ENCODE measurements at regions not wholly inside any gene's neighbourhood (a gene's known extent, or its start where the extent isn't known, plus 50 kb on each side); places are given as distances from the start of the nearest gene placed in this dataset.

DNA sequence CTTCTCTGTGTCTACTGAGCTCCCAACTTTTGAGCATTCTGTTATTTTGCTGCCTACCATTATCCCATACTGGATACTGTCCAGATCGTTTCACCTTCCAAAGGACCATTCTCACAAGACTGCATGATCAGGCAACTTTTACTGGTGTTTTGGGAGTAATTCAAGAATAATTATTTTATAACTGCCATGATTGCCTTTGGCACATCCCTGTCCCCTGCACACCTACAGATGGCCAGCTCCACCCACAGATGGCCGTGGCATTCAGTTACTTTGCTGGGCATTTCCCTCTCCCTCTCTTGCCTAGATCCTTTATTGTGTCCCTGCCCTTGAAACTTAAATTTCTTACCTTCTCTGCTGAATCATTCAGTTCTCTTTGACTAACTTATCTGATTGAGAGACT, 263.9 kb downstream of the DIPK2A start:
- DNase-seq = no peak

DNA sequence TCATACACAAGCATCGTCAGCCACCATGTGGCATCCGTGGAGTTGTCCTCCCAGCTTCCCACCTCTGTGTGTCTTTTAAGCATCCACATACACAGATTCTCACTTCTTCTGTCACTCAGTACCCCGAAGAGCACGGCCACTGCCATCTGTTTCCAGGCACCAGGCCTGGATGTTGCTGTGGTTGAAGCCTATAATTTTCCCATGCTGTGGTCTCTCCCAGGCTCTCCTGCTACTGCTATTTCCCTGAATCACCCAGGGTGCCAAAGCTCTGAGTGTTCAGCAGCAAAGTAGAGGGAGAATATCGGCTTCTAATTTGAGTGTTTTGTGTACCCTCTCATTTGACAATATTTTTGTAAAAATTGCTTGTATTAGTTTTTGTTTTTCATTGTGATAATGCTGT, 265.7 kb downstream of the DIPK2A start:
- DNase-seq = no peak

DNA sequence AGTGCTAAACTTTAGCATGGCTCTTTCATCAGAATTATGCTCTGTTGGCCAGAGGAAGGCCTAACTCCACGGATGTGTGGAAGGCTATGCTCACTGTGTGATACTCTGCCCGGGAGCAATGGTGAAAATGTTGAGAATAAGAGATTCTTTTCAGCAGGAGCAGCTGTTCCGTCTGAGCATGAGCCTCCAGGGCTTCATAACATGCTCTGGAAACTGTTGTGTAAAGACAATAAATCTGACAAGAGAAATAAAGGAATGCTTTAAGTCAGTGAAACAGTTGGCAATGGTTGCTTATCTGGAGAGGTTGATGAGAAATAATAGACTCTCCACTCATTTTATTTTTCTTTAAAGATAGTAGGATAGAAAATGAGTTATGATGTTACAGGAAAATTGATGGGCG, 269.8 kb downstream of the DIPK2A start:
- no peak for DNase-seq

DNA sequence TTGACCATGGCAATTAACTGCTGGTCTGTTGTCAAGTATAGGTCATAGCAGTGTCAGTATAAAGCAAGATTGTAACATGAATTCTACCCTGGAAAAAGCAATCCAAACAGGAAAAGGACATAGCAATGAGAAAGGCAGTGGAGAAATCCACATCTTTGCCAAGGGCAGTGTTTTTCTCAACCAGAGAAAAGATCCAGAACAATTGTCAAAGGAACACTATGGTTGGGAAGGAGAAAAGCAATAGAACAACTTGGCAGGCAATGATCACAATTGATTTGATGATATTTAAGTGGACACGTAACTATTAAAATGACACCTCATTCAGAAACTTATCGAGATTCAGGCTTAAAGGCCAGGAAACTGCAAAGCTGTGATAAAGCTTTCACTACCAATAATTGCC, 271.1 kb downstream of the DIPK2A start:
- no peak for DNase-seq

DNA sequence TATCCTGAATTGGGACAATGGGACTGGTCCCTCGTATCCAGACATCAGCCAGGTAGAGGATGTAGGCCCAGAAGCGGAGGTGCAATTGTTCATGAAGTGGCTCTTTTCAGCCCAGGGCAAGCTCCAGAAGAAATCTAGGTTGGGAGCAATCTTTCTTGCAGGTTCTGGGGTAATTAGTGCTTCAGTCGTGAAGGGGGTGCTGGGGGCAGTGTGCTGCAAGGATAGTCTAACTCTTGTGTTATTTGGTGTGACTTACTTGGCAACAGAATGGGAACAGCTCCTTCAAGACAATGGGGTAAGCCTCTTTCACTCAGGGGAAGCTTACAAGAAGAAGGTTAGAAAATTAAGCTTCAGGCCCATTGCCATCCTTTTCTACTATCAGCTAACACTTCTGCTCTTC, 273.0 kb downstream of the DIPK2A start:
- DNase-seq = no peak

DNA sequence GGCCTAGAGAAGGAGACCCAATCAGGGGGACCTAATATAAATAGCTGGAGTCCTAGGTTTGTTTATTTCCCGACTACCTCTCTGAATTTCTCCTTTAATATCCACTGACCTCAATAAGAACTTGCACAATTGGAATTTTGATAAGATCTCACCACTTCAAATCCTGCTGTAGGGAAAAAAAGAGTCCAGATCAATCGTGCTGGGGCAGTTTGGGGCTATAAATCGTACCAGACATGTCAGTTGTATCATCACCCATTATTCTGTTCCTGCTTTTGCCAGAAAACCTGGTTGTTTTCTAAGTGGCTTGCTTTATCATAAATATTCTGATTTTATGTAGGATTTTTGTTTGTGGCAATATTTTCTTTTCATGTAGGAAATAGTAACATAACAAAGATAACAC, 281.3 kb downstream of the DIPK2A start:
- no peak for DNase-seq

DNA sequence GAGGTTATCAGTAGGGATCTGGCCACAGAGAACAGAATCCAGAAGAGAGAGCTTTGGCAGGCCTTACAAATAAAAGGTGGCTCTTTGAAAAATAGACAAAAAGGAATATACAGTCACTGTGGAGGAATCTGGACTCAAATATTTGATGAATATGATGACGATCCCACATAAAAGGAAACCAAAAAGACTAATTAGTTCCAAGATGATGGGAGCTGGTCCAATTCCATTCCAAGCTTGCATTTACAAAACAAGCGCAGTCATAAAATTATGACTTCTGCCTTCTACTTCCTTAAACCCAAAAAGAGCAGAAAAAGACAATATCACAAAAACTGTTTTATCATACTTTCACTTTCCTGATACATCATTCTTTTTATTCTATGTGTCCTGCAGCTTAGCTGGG, 285.8 kb downstream of the DIPK2A start:
- no peak for DNase-seq

DNA sequence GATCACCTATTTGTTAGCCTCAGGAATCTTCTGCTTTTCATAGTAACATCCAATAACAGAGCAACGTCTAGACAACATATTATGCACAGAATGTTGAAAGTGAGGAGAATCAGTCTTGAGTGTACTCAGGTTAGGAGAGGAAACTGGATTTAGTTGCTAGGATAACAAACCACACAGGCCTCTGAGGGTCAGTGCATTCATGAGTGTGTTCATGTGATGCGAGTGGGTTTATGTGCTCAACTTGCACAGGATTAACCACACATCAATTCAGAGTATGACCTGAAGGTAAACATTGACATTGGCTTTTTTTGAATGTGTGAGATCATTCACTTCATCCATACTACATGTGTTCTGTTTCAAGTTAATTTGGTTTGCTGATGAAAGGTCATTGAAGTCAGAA, 287.6 kb downstream of the DIPK2A start:
- no peak for DNase-seq

GRCh38 chr3:144263706-144264105, 292.1 kb downstream of the DIPK2A start:
- no peak for DNase-seq

- no peak for DNase-seq
These were observed 292.7 kb downstream of the DIPK2A start for GRCh38 chr3:144264350-144264749.

DNA sequence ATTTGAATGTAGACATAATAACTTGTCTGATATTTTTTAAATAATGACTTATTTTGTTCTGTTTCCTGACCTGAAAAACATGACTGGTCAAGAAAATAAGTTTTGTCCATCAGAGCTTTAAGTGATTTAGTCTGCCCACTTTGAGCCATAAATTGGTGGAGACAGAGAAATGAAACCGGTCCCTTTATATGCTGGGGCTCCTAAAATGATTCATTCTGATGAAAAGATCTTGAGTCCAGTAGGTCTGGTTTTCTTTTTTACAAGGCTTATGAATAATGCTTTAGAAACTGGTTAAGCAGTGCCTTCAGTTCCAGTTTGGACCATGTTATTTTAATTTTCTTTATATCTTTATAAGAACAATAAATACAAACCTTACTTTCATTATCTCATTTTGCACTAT, 293.2 kb downstream of the DIPK2A start:
- no peak for DNase-seq

DNA sequence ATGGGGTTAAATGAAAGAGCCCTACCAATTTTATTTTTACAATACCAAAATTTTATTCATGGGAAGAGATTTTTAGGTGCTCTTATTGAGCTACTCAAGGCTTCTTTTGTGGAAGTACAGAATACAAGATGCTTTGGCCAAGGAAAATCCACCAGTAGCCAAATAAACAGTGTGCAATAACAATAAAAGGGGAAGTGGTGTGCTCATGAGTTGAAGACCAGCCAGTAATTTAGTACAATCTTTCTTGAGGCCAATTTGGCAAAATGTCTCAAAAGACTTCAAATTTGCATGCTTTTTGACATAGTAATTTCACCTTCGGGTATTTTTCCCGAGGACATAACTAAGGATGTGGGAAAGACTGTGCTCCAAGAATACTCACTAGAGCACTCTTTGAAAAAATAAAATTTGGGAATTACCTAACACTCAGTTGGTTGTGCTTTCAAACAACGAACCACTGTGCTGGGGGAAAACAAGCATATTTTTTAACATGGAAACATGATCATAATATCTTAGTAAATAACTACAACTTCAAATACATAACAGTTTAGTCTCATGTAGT, 294.0 kb downstream of the DIPK2A start:
- no peak for DNase-seq

GRCh38 chr3:144270100-144270499, 298.5 kb downstream of the DIPK2A start:
- no peak for DNase-seq

- no peak for DNase-seq
These were observed 301.1 kb downstream of the DIPK2A start for GRCh38 chr3:144272680-144273079.

GRCh38 chr3:144273601-144274000, 302.0 kb downstream of the DIPK2A start:
- no peak for DNase-seq

DNA sequence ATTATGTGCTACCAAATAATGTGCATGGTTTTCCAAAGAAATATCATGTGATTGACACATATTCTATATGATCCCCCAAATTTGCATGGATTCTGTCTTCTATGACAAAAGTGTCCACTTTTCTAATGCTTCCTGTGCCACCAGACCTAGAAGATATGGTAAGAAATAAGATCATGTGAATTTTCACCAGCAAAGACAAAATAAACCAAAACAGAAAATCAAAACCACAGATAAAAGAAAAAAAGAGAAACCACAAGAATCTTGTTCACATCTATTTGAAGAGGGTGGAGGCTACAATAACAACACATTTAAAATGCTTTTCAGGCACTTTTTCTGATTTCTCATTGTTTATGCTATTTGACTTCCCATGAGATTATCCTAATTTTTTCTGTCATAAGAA, 303.4 kb downstream of the DIPK2A start:
- no peak for DNase-seq

DNA sequence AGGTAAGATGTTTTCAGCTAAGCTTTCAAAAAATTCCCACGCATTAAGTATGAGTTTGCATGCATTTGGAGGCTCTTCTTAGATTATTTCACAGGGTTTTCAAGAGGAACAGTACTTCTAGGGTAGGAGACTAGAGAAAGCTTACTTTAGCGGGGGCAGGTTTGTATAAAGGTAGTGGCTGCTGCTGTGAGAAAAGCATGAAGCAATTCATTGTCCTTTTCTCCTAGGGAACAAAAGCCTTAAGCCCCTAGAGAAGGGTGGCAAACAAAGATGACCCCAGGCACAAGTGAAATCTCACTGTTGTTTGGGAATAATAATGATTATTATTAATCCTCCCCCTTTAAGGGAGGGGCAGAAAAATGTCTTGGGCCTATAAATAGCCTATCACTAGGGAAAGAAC, 310.7 kb downstream of the DIPK2A start:
- no peak for DNase-seq

GRCh38 chr3:144286235-144286910, 314.8 kb downstream of the DIPK2A start:
- no peak for DNase-seq

DNA sequence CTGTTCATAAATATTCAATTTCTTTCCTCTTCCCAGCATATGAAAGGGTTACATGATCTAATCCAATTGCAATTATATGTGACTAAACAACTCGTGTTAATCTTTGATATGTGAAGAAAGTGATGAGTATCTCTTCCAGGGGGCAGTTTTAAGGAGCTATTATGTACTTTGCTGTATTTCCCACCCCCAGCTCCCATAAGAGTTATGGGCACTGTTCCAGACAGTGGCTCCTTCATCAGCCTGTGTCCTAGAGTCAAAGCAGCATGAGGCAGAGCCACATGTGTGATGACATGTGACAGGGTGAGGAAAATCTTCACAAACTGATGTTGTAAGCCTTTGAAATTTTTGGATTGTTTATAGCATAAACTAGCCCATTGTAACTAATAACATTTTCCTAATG, 315.4 kb downstream of the DIPK2A start:
- DNase-seq = no peak

DNA sequence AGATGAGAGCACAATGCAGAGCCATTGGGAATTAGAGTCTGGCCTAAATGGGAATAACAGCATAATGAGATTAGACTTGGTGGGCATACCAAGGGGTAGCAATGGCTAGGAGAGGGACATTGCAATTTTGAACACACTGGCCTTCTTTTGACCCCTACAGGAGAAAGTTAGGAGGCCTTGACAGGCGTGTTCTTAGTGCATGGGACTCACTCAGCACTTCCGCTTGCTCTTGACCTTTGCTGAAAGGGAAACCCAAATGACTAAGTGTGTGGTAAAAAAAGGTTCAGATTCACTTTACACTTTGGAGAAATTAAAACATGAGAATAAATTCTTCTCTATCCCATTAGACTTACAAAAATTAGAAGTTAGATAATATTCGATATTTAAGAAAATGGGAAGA, 317.4 kb downstream of the DIPK2A start:
- DNase-seq = no peak

DNA sequence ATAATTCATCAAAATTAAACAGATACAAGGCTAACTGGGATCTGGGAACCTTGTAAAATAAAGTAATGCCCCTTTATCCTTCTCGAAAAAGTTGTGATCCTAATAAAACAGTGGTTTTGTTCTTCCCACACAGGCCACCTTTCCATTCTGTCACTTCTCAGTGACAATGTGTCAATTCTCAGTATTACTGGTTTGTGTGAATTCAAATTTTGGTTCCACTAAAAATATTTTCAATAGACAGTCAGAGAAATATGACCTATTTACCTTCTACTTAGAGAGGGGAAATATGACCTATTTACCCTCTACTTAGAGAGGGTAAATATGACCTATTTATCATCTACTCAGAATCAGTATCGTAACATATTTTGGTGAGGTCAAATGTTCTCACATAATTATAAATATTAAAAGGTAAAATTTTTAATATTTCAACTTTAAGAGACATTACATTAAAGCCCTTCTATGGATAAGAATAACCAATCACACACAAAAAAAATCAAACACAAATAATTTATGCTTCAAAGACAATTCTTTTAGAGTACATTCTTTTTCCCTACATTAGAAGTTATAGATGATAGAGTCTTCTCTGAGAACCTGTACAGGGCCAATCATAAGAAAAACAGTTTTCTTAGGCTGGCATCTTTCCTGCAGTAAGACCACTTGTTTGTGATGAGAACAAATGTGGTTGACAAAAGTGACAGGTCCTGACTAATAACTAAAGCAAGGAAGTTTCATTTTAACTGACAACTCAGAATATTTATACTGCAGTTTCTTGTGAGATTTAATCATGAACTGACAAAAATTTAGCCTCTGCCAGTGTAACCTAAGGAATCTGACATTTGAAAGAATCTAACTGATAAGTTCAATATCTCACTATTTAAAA, 323.3 kb downstream of the DIPK2A start:
- peak; percentile 67 for DNase-seq

GRCh38 chr3:144295613-144296012, 324.0 kb downstream of the DIPK2A start:
- no peak for DNase-seq

DNA sequence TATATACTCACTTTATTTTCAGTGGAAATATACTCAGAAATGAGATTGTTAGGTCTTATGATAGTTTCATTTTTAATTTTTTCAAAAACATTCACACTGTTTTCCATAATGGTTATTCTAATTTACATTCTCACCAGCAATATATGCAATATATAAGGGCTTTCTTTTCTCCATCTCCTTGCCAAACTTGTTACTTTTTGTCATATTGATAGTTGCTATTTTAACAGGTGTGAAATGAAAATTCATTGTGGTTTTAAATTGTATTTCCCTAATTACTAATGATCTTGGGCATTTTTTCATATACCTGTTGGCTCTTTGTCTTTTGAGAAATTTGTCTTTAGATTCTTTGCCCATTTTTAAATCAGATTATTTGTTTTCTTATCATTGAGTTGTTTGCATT, 325.2 kb downstream of the DIPK2A start:
- peak; percentile 6 for DNase-seq

DNA sequence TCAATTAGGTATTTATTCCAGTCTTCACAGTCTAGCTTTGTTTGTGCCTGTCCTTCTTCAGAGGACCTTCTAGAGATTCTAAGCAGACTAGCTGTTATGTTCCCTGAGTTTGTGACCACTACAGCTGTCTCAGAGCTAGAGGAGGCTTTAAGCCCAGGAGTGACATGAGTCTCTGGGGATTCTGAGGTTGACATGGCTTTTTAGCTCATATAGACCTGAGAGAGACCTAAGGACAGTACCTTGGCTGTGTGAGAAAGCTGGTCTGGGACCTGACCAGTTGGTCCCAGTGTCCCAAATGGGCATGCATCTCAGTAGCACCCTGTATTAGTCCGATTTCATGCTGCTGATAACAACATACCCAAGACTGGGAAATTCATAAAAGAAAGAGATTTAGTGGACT, 330.2 kb downstream of the DIPK2A start:
- DNase-seq = no peak

Data from activated CD4-positive, alpha-beta T cell treated with anti-CD3 and anti-CD28 coated beads, Interleukin-2, Interleukin-6, amounts not matched to agents 100 ng/mL and 50 ng/mL, durations not matched to agents 16 hours and 8 hours (primary cell).